ENCODE measurements at regions not wholly inside any gene's neighbourhood (a gene's known extent, or its start where the extent isn't known, plus 50 kb on each side); places are given as distances from the start of the nearest gene placed in this dataset.

DNA sequence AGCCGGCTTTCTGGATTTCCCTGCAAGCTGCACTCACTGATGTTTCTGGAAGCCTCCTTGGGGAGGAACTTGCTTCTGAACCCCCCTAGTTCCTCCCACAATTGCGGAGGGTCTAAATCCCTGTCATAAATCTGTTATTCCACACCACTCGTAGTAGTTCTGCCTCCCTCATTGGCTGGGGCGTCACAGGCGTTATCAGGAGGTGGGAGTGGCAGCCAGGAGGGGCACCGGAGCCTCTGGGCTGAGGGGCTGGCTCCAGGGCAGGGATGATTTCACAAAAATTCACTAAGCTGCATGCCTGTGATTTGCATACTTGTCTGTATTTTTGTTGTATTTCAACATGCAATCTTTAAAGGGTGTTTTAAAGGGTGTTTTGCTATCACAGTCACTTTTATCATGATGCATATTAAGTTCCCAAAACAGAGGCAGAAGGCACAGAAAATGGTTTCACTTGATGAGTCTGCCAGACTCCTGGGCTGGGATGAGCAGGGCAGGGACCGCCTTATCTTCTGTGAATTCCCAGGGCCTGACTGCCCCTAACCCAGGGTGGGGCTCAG is 176.2 kb upstream of the FOXF1 start:
- WGBS = 43% methylated on average over 7 of the region's 7 CpGs
- no peak for DNase-seq (ENCODE audit: low spot score)
- intact Hi-C loops (cut with DNase I) = no loop called here
- Histone ChIP-seq H3K9me3 (no peaks in the 10 kb centered on the region), H3K27me3 (replicated peaks; ENCODE audit: insufficient read depth) (no peaks in the 10 kb centered on the region), H3K4me1 (replicated peaks) (no peaks in the 10 kb centered on the region), H3K27ac (no peak overlapping the region), H3K4me3 (no peak overlapping the region), H3K36me3 (no peaks in the 10 kb centered on the region)
- TF ChIP-seq, protein P1, sequence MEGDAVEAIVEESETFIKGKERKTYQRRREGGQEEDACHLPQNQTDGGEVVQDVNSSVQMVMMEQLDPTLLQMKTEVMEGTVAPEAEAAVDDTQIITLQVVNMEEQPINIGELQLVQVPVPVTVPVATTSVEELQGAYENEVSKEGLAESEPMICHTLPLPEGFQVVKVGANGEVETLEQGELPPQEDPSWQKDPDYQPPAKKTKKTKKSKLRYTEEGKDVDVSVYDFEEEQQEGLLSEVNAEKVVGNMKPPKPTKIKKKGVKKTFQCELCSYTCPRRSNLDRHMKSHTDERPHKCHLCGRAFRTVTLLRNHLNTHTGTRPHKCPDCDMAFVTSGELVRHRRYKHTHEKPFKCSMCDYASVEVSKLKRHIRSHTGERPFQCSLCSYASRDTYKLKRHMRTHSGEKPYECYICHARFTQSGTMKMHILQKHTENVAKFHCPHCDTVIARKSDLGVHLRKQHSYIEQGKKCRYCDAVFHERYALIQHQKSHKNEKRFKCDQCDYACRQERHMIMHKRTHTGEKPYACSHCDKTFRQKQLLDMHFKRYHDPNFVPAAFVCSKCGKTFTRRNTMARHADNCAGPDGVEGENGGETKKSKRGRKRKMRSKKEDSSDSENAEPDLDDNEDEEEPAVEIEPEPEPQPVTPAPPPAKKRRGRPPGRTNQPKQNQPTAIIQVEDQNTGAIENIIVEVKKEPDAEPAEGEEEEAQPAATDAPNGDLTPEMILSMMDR (IDR thresholded peaks at IDR 0.05) = no peak
- TF ChIP-seq POLR2A (IDR thresholded peaks at IDR 0.05) (no peak), POLR2AphosphoS5 (IDR thresholded peaks at IDR 0.05) (no peak)

- H3K27me3 ChIP-seq (replicated peaks; ENCODE audit: insufficient read depth) = no peaks in the 10 kb centered on the region
- no peaks in the 10 kb centered on the region for H3K4me1 ChIP-seq (replicated peaks)
- H3K9me3 ChIP-seq = no peaks in the 10 kb centered on the region
- no peaks in the 10 kb centered on the region for H3K36me3 ChIP-seq
- intact Hi-C loops (cut with DNase I) = no loop called here
- WGBS = 80% methylated on average over 23 of the region's 24 CpGs
- no peak for DNase-seq (ENCODE audit: low spot score)
- H3K4me3 ChIP-seq = no peak overlapping the region
- TF ChIP-seq POLR2AphosphoS5 (IDR thresholded peaks at IDR 0.05) (no peak), POLR2A (IDR thresholded peaks at IDR 0.05) (no peak)
- TF ChIP-seq, protein P1 (IDR thresholded peaks at IDR 0.05) = no peak
- H3K27ac ChIP-seq = no peak overlapping the region
These were observed 174.8 kb upstream of the FOXF1 start for GRCh38 chr16:86335266-86336172.

DNA sequence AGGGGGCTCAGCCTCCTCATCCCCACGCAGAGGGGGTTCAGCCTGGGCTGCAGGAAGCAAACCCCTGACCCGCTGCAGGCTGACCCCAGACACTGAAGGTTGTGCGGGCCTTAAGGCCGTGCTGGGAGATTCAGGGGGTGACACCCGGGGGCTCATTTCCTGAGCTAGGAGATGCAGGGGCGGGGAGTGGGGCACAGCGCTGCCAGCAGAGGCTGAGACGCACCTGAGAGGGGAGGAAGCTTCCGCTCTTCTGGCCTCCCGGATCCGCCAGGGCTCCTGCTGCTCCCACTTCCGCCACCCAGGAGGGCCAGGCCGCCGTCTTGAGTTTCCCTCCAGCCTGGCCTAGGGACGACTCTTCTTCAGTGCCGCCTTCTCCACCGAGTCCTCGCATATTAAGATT is 173.2 kb upstream of the FOXF1 start:
- Histone ChIP-seq H3K4me3 (no peak overlapping the region), H3K4me1 (replicated peaks) (no peaks in the 10 kb centered on the region), H3K27ac (no peak overlapping the region), H3K27me3 (replicated peaks; ENCODE audit: insufficient read depth) (no peaks in the 10 kb centered on the region), H3K9me3 (no peaks in the 10 kb centered on the region), H3K36me3 (no peaks in the 10 kb centered on the region)
- DNase-seq (ENCODE audit: low spot score) = no peak
- WGBS = 84% methylated on average over 18 of the region's 18 CpGs
- TF ChIP-seq POLR2AphosphoS5 (IDR thresholded peaks at IDR 0.05) (no peak), POLR2A (IDR thresholded peaks at IDR 0.05) (no peak)
- TF ChIP-seq, protein P1 (IDR thresholded peaks at IDR 0.05) = no peak
- intact Hi-C loops (cut with DNase I) = no loop called here

GRCh38 chr16:86337581-86338402 is 172.5 kb upstream of the FOXF1 start:
- Histone ChIP-seq H3K9me3 (no peaks in the 10 kb centered on the region), H3K27ac (no peak overlapping the region), H3K4me1 (replicated peaks) (no peaks in the 10 kb centered on the region), H3K4me3 (no peak overlapping the region), H3K36me3 (no peaks in the 10 kb centered on the region), H3K27me3 (replicated peaks; ENCODE audit: insufficient read depth) (no peaks in the 10 kb centered on the region)
- intact Hi-C loops (cut with DNase I) = no loop called here
- WGBS = 89% methylated on average over 12 of the region's 17 CpGs
- no peak for TF ChIP-seq POLR2AphosphoS5 (IDR thresholded peaks at IDR 0.05)
- no peak for TF ChIP-seq POLR2A (IDR thresholded peaks at IDR 0.05)
- no peak for DNase-seq (ENCODE audit: low spot score)

GRCh38 chr16:86338403-86339115 is 171.8 kb upstream of the FOXF1 start:
- no peaks in the 10 kb centered on the region for H3K4me1 ChIP-seq (replicated peaks)
- DNase-seq (ENCODE audit: low spot score) = no peak
- intact Hi-C loops (cut with DNase I) = no loop called here
- no peak overlapping the region for H3K4me3 ChIP-seq
- H3K36me3 ChIP-seq = no peaks in the 10 kb centered on the region
- TF ChIP-seq POLR2A (IDR thresholded peaks at IDR 0.05) (no peak), POLR2AphosphoS5 (IDR thresholded peaks at IDR 0.05) (no peak)
- TF ChIP-seq, protein P1 (IDR thresholded peaks at IDR 0.05) = no peak
- H3K27ac ChIP-seq = no peak overlapping the region
- 90% methylated on average over 5 of the region's 5 CpGs for WGBS
- no peaks in the 10 kb centered on the region for H3K27me3 ChIP-seq (replicated peaks; ENCODE audit: insufficient read depth)
- H3K9me3 ChIP-seq = no peaks in the 10 kb centered on the region
